ENCODE measurements at regions not wholly inside any gene's neighbourhood (a gene's known extent, or its start where the extent isn't known, plus 50 kb on each side); places are given as distances from the start of the nearest gene placed in this dataset.

DNA sequence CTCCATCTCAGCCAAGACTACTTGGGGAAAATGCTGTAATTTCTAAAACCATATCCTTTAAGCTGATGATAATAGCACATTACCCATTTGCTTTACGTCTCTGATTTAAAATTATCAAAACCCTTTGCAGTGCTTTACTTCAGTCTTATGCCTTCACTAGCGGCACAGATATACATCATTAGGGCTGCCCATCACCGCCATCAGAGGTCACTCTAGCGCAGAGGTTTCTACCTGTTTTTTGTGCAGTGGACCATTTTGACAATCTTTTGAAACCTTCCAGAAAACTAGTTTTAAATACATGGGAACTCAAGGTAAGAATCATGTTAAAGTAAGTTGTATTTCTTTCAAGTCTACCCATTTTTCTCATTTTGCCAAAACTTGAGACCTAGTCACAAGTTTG is 592.5 kb downstream of the PPARGC1A start:
- TF ChIP-seq POLR2A (IDR thresholded peaks at IDR 0.05; ENCODE audit: low read depth, low read length) (no peak), TAF1 (IDR thresholded peaks at IDR 0.05; ENCODE audit: low read depth, low read length) (no peak), SPI1 (IDR thresholded peaks at IDR 0.05; ENCODE audit: low read depth, low read length) (no peak), POU2F2 (IDR thresholded peaks at IDR 0.05; ENCODE audit: low read depth, low read length) (no peak), POLR2AphosphoS5 (IDR thresholded peaks at IDR 0.05; ENCODE audit: low read depth, low read length) (no peak)

All from GM12891 (cell line).